HEK293 (cell line): ENCODE measurements at regions not wholly inside any gene's neighbourhood (a gene's known extent, or its start where the extent isn't known, plus 50 kb on each side); places are given as distances from the start of the nearest gene placed in this dataset.
"Not testable (repeated sequence)": the region's sequence is repeated elsewhere in the genome, so short reads cannot be mapped to it uniquely, and the experiment has no call there.

Experiments used
- CTCF ChIP-seq: fragments of 450-650 bp; formaldehyde crosslinking; IDR thresholded peaks from 2 replicates; pipeline ENCODE4 v1.5.1; 2016; ENCODE audit warnings: missing biosample characterization, missing genetic modification characterization
- INSM2 ChIP-seq: fragments of 450-650 bp; formaldehyde crosslinking; IDR thresholded peaks from 2 replicates; pipeline ENCODE4 v1.5.1; 2016; ENCODE audit warnings: missing biosample characterization, missing genetic modification characterization
- MZF1 ChIP-seq: fragments of 450-650 bp; formaldehyde crosslinking; IDR thresholded peaks from 2 replicates; pipeline ENCODE4 v1.5.1; 2017; ENCODE audit warnings: missing biosample characterization, missing genetic modification characterization, borderline replicate concordance
- PRDM2 ChIP-seq: fragments of 450-650 bp; formaldehyde crosslinking; IDR thresholded peaks from 2 replicates; pipeline ENCODE4 v1.5.1; 2016; ENCODE audit warnings: missing biosample characterization, missing genetic modification characterization, borderline replicate concordance
- ZNF184 ChIP-seq: fragments of 450-650 bp; IDR thresholded peaks from 2 replicates; pipeline ENCODE4 v1.5.1; 2018; ENCODE audit warnings: missing biosample characterization, mild to moderate bottlenecking, missing genetic modification characterization
- ZNF292 ChIP-seq: fragments of 450-650 bp; formaldehyde crosslinking; IDR thresholded peaks from 2 replicates; pipeline ENCODE4 v1.5.1; 2016; ENCODE audit warnings: low read depth, missing biosample characterization, missing genetic modification characterization, borderline replicate concordance
- ZNF830 ChIP-seq: fragments of 450-650 bp; IDR thresholded peaks from 2 replicates; pipeline ENCODE4 v1.5.0; 2018; ENCODE audit warnings: missing biosample characterization, missing genetic modification characterization, low read depth, mild to moderate bottlenecking, moderate library complexity

- TF ChIP-seq ZNF292; PRDM2; CTCF (tag by site-specific recombination); MZF1 (tag by site-specific recombination); ZNF830 (tag by site-specific recombination); ZNF184 (tag by site-specific recombination); INSM2 (tag by site-specific recombination): not testable (repeated sequence)
These were observed 299.2 kb upstream of the ADGRL2 start for GRCh38 chr1:81501485-81501884.
